ENCODE measurements at regions not wholly inside any gene's neighbourhood (a gene's known extent, or its start where the extent isn't known, plus 50 kb on each side); places are given as distances from the start of the nearest gene placed in this dataset.

GRCh38 chr6:93104195-93104817 is 315.1 kb downstream of the EPHA7 start:
- ATAC-seq (no peak), DNase-seq (no peak)
- Mint-ChIP-seq H3K4me3 (no peak overlapping the region), H3K27ac (no peak overlapping the region), H3K27me3 (no peaks in the 10 kb centered on the region), H3K4me1 (no peaks in the 10 kb centered on the region), H3K9me3 (peaks cover 7 to 9% of the 10 kb centered on the region in 2 donors)

GRCh38 chr6:93088621-93089501 is 330.5 kb downstream of the EPHA7 start:
- Mint-ChIP-seq H3K9me3 (no peaks in the 10 kb centered on the region), H3K27me3 (no peaks in the 10 kb centered on the region), H3K27ac (no peak overlapping the region), H3K4me1 (no peaks in the 10 kb centered on the region), H3K4me3 (no peak overlapping the region)
- DNase-seq: no peak
- no peak for ATAC-seq

- no peak overlapping the region for H3K4me3 Mint-ChIP-seq
- H3K27ac Mint-ChIP-seq: no peak overlapping the region
- DNase-seq: no peak
- H3K27me3 Mint-ChIP-seq: no peaks in the 10 kb centered on the region
- no peak for ATAC-seq
- H3K9me3 Mint-ChIP-seq: no peaks in the 10 kb centered on the region
- no peaks in the 10 kb centered on the region for H3K4me1 Mint-ChIP-seq
Measured at GRCh38 chr6:93087606-93088005, 331.8 kb downstream of the EPHA7 start.

- no peaks in the 10 kb centered on the region for H3K9me3 Mint-ChIP-seq
Measured at GRCh38 chr6:93086351-93086750, 333.0 kb downstream of the EPHA7 start.

GRCh38 chr6:93083337-93084230 is 335.8 kb downstream of the EPHA7 start:
- no peaks in the 10 kb centered on the region for H3K9me3 Mint-ChIP-seq
- no peaks in the 10 kb centered on the region for H3K27me3 Mint-ChIP-seq
- ATAC-seq: no peak
- no peak overlapping the region for H3K4me3 Mint-ChIP-seq
- DNase-seq: no peak
- no peaks in the 10 kb centered on the region for H3K4me1 Mint-ChIP-seq
- H3K27ac Mint-ChIP-seq: no peak overlapping the region

More at GRCh38 chr6:93086351-93086750, 333.0 kb downstream of the EPHA7 start:
- H3K4me1 Mint-ChIP-seq: no peaks in the 10 kb centered on the region
- no peak for ATAC-seq
- no peaks in the 10 kb centered on the region for H3K27me3 Mint-ChIP-seq
- no peak for DNase-seq
- no peak overlapping the region for H3K27ac Mint-ChIP-seq
- H3K4me3 Mint-ChIP-seq: no peak overlapping the region

GRCh38 chr6:93081901-93082300 is 337.5 kb downstream of the EPHA7 start:
- Mint-ChIP-seq H3K9me3 (no peaks in the 10 kb centered on the region), H3K4me3 (no peak overlapping the region), H3K27ac (no peak overlapping the region), H3K27me3 (no peaks in the 10 kb centered on the region), H3K4me1 (no peaks in the 10 kb centered on the region)
- no peak for ATAC-seq
- DNase-seq: no peak

GRCh38 chr6:93079061-93079460 is 340.3 kb downstream of the EPHA7 start:
- Mint-ChIP-seq H3K9me3 (no peaks in the 10 kb centered on the region), H3K4me1 (no peaks in the 10 kb centered on the region), H3K27me3 (no peaks in the 10 kb centered on the region), H3K4me3 (no peak overlapping the region), H3K27ac (no peak overlapping the region)
- ATAC-seq (no peak), DNase-seq (no peak)

GRCh38 chr6:93073811-93074210 is 345.5 kb downstream of the EPHA7 start:
- DNase-seq (no peak), ATAC-seq (no peak)
- Mint-ChIP-seq H3K9me3 (peaks cover 0 to 5% of the 10 kb centered on the region in 2 donors), H3K27ac (peak overlapping the region in 1 of 2 donors; percentile 19), H3K27me3 (no peaks in the 10 kb centered on the region), H3K4me1 (no peaks in the 10 kb centered on the region), H3K4me3 (no peak overlapping the region)

GRCh38 chr6:93069856-93070255 is 349.5 kb downstream of the EPHA7 start:
- ATAC-seq: no peak
- Mint-ChIP-seq H3K27ac (no peak overlapping the region), H3K4me3 (no peak overlapping the region), H3K4me1 (no peaks in the 10 kb centered on the region), H3K9me3 (peaks cover 0 to 5% of the 10 kb centered on the region in 2 donors), H3K27me3 (no peaks in the 10 kb centered on the region)
- DNase-seq: no peak

GRCh38 chr6:93059911-93060310 is 359.4 kb downstream of the EPHA7 start:
- H3K4me3 Mint-ChIP-seq: no peak overlapping the region
- ATAC-seq (no peak), DNase-seq (no peak)
- peak overlapping the region in 1 of 2 donors; percentile 49 for H3K27ac Mint-ChIP-seq
- H3K27me3 Mint-ChIP-seq: no peaks in the 10 kb centered on the region
- peaks cover 8 to 10% of the 10 kb centered on the region in 2 donors for H3K9me3 Mint-ChIP-seq
- no peaks in the 10 kb centered on the region for H3K4me1 Mint-ChIP-seq

GRCh38 chr6:93057584-93057983 is 361.8 kb downstream of the EPHA7 start:
- peak overlapping the region in 1 of 2 donors; percentile 76 for H3K27ac Mint-ChIP-seq
- H3K9me3 Mint-ChIP-seq: peaks cover 17 to 21% of the 10 kb centered on the region in 2 donors
- DNase-seq (no peak), ATAC-seq (no peak)
- no peaks in the 10 kb centered on the region for H3K4me1 Mint-ChIP-seq
- H3K27me3 Mint-ChIP-seq: no peaks in the 10 kb centered on the region
- H3K4me3 Mint-ChIP-seq: no peak overlapping the region

GRCh38 chr6:93048381-93048780 is 371.0 kb downstream of the EPHA7 start:
- no peak overlapping the region for H3K4me3 Mint-ChIP-seq
- H3K4me1 Mint-ChIP-seq: no peaks in the 10 kb centered on the region
- no peak overlapping the region for H3K27ac Mint-ChIP-seq
- no peaks in the 10 kb centered on the region for H3K9me3 Mint-ChIP-seq
- ATAC-seq (no peak), DNase-seq (no peak)
- no peaks in the 10 kb centered on the region for H3K27me3 Mint-ChIP-seq

GRCh38 chr6:93047033-93047432 is 372.3 kb downstream of the EPHA7 start:
- no peak overlapping the region for H3K27ac Mint-ChIP-seq
- H3K4me3 Mint-ChIP-seq: no peak overlapping the region
- no peaks in the 10 kb centered on the region for H3K27me3 Mint-ChIP-seq

GRCh38 chr6:93045156-93045555 is 374.2 kb downstream of the EPHA7 start:
- Mint-ChIP-seq H3K27ac (no peak overlapping the region), H3K27me3 (no peaks in the 10 kb centered on the region), H3K4me1 (no peaks in the 10 kb centered on the region), H3K4me3 (no peak overlapping the region), H3K9me3 (no peaks in the 10 kb centered on the region)
- DNase-seq (no peak), ATAC-seq (no peak)

More at GRCh38 chr6:93047033-93047432, 372.3 kb downstream of the EPHA7 start:
- no peaks in the 10 kb centered on the region for H3K4me1 Mint-ChIP-seq
- DNase-seq: no peak
- no peaks in the 10 kb centered on the region for H3K9me3 Mint-ChIP-seq
- ATAC-seq: no peak

- Mint-ChIP-seq H3K27me3 (no peaks in the 10 kb centered on the region), H3K4me3 (no peak overlapping the region), H3K4me1 (no peaks in the 10 kb centered on the region), H3K9me3 (peaks cover 4 to 9% of the 10 kb centered on the region in 2 donors), H3K27ac (no peak overlapping the region)
- ATAC-seq: no peak
- DNase-seq: no peak
Measured at GRCh38 chr6:93040375-93040774, 379.0 kb downstream of the EPHA7 start.

All from stimulated activated naive CD8-positive, alpha-beta T cell treated with anti-CD3 and anti-CD28 coated beads, Interleukin-15, amount 100 ng/mL, for 72 hours (primary cell).